Activated naive CD4-positive, alpha-beta T cell treated with anti-CD3 and anti-CD28 coated beads, Interleukin-2, amount 50 U/mL, for 24 hours (primary cell): ENCODE measurements at regions not wholly inside any gene's neighbourhood (a gene's known extent, or its start where the extent isn't known, plus 50 kb on each side); places are given as distances from the start of the nearest gene placed in this dataset.

ENCODE experiments used
- H3K27ac Mint-ChIP-seq: one replicate; pipeline ENCODE4 v1.8.0; 2021; ENCODE audit warnings: mild to moderate bottlenecking, mixed read lengths
- H3K27me3 Mint-ChIP-seq: one replicate; pipeline ENCODE4 v1.8.0; 2021; ENCODE audit warnings: mixed read lengths
- H3K36me3 Mint-ChIP-seq: one replicate; pipeline ENCODE4 v1.8.0; 2021; ENCODE audit warnings: mixed read lengths
- H3K4me1 Mint-ChIP-seq: one replicate; pipeline ENCODE4 v1.8.0; 2021; ENCODE audit warnings: mixed read lengths
- H3K4me3 Mint-ChIP-seq: one replicate; pipeline ENCODE4 v1.8.0; 2021; ENCODE audit warnings: mild to moderate bottlenecking, mixed read lengths
- H3K9me3 Mint-ChIP-seq: one replicate; pipeline ENCODE4 v1.8.0; 2021; ENCODE audit warnings: mixed read lengths

DNA sequence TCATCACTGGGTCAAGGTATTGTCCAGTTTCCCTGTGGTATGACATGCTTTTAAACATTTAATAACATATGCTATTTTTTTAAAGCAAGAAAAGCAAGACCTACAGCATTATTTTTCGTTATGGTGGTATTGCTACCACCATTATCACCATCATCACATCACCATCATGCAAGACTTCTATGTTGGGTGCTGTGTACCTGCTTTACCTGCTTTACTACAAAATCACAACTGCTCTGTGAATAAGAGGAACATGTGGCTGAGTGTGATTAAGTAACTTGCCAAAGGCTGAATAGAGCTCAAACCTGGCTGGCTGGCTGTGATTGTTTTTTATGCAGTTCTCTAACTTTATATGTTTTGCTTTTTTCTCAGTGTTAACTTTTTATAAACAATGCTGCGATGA lies 140.8 kb upstream of the CLINT1 start:
- peaks cover 4% of the 10 kb centered on the region for H3K4me1 Mint-ChIP-seq
- peaks cover 2% of the 10 kb centered on the region for H3K36me3 Mint-ChIP-seq
- no peak overlapping the region for H3K4me3 Mint-ChIP-seq
- peaks cover 4% of the 10 kb centered on the region for H3K27me3 Mint-ChIP-seq
- H3K27ac Mint-ChIP-seq = no peak overlapping the region
- H3K9me3 Mint-ChIP-seq = no peaks in the 10 kb centered on the region

GRCh38 chr5:157997991-157998504 lies 139.1 kb upstream of the CLINT1 start:
- no peak overlapping the region for H3K27ac Mint-ChIP-seq
- no peaks in the 10 kb centered on the region for H3K36me3 Mint-ChIP-seq
- peaks cover 10% of the 10 kb centered on the region for H3K27me3 Mint-ChIP-seq
- no peak overlapping the region for H3K4me3 Mint-ChIP-seq
- H3K4me1 Mint-ChIP-seq = peaks cover 12% of the 10 kb centered on the region
- H3K9me3 Mint-ChIP-seq = no peaks in the 10 kb centered on the region

- Mint-ChIP-seq H3K4me1 (peaks cover 12% of the 10 kb centered on the region), H3K27ac (no peak overlapping the region), H3K9me3 (no peaks in the 10 kb centered on the region), H3K27me3 (peaks cover 15% of the 10 kb centered on the region), H3K4me3 (no peak overlapping the region), H3K36me3 (no peaks in the 10 kb centered on the region)
Measured at GRCh38 chr5:157994906-157995519, 136.1 kb upstream of the CLINT1 start.

GRCh38 chr5:157993986-157994691 lies 135.2 kb upstream of the CLINT1 start:
- peaks cover 17% of the 10 kb centered on the region for H3K27me3 Mint-ChIP-seq

DNA sequence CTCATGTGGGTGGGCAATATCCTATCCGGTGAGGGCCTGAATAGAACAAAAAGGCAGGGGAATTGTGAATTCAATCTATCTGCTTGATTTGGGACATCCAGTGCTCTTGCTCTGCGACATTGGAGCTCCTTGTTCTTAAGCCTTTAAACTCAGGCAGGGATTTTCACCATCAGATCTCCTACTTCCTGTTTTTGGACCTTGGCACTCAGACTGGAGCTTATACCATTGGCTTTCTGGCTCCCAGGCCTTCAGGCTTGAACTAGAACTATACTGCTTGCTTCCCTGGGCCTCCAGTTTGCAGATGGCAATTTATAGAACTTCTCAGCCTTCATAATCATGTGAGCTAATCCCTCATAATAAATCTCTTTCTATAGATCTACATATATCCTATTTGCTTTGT lies 134.3 kb upstream of the CLINT1 start:
- Mint-ChIP-seq H3K4me3 (no peak overlapping the region), H3K27me3 (peaks cover 18% of the 10 kb centered on the region)

More at GRCh38 chr5:157993986-157994691, 135.2 kb upstream of the CLINT1 start:
- no peak overlapping the region for H3K27ac Mint-ChIP-seq
- H3K36me3 Mint-ChIP-seq = no peaks in the 10 kb centered on the region
- peak overlapping the region; percentile 15 for H3K4me3 Mint-ChIP-seq
- peaks cover 12% of the 10 kb centered on the region for H3K4me1 Mint-ChIP-seq
- no peaks in the 10 kb centered on the region for H3K9me3 Mint-ChIP-seq

GRCh38 chr5:157990583-157991181 lies 131.7 kb upstream of the CLINT1 start:
- no peak overlapping the region for H3K27ac Mint-ChIP-seq
- no peak overlapping the region for H3K4me3 Mint-ChIP-seq
- H3K9me3 Mint-ChIP-seq = no peaks in the 10 kb centered on the region
- H3K27me3 Mint-ChIP-seq = peaks cover 17% of the 10 kb centered on the region
- H3K36me3 Mint-ChIP-seq = no peaks in the 10 kb centered on the region
- H3K4me1 Mint-ChIP-seq = peaks cover 12% of the 10 kb centered on the region

More for the DNA sequence above, 134.3 kb upstream of the CLINT1 start:
- Mint-ChIP-seq H3K27ac (no peak overlapping the region), H3K9me3 (no peaks in the 10 kb centered on the region), H3K36me3 (no peaks in the 10 kb centered on the region), H3K4me1 (peaks cover 12% of the 10 kb centered on the region)

DNA sequence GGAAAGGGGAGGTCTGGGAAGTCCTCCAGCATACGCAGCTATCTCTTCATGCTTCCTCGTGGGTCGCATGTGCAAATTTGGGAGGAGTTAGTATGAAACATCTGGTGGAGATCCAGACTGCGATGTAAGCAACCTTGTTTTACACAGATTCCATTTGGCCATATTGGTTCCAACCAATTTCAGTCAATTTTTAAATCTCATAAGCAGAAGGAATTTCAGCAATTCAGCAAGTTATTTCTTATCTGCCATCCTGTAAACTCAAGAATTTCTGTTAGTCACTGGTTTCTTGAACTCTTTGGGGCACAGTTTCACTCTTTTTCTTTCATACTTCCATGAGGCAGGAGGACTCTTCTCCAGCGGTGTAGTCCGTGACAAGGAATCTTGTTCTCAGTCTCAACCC lies 130.4 kb upstream of the CLINT1 start:
- H3K9me3 Mint-ChIP-seq = no peaks in the 10 kb centered on the region
- H3K36me3 Mint-ChIP-seq = no peaks in the 10 kb centered on the region
- no peak overlapping the region for H3K4me3 Mint-ChIP-seq
- H3K27ac Mint-ChIP-seq = no peak overlapping the region
- peaks cover 13% of the 10 kb centered on the region for H3K27me3 Mint-ChIP-seq
- peaks cover 3% of the 10 kb centered on the region for H3K4me1 Mint-ChIP-seq

- Mint-ChIP-seq H3K4me1 (no peaks in the 10 kb centered on the region), H3K9me3 (peaks cover 4% of the 10 kb centered on the region), H3K36me3 (no peaks in the 10 kb centered on the region), H3K4me3 (no peak overlapping the region), H3K27me3 (peaks cover 8% of the 10 kb centered on the region), H3K27ac (no peak overlapping the region)
Measured at GRCh38 chr5:157987259-157987658, 128.3 kb upstream of the CLINT1 start.

DNA sequence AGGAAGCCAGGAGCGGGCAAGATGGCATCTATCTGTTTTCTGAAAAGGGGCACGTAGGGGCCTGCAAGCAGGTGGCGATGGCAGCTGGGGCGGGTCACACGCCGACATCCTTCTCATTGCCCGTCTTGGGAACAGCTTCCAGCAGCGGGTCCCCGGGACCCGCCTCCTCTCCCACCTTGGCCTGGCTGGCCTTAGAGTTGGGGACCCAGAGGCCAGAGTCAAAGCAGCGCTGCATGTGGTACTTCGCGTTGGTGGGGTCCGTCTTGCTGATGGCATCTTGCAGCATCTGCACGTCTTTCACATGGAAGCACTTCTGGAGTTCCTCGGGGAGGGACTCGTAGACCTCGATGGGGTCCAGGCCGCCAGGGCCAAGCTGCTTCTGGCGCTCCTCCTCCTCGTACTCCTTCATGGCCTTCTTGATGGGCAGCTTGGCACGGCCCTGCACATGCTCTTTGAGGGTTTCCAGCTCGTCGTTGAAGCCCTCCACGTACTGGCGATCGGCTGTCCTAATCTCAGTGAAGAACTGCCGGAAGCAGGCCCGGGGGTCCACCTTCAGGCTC lies 127.6 kb upstream of the CLINT1 start:
- H3K4me3 Mint-ChIP-seq = no peak overlapping the region

GRCh38 chr5:157984611-157985010 lies 125.7 kb upstream of the CLINT1 start:
- H3K4me3 Mint-ChIP-seq = no peak overlapping the region
- H3K27me3 Mint-ChIP-seq = peaks cover 3% of the 10 kb centered on the region
- H3K4me1 Mint-ChIP-seq = no peaks in the 10 kb centered on the region
- H3K9me3 Mint-ChIP-seq = peaks cover 4% of the 10 kb centered on the region
- no peaks in the 10 kb centered on the region for H3K36me3 Mint-ChIP-seq
- no peak overlapping the region for H3K27ac Mint-ChIP-seq

More for the DNA sequence above, 127.6 kb upstream of the CLINT1 start:
- no peaks in the 10 kb centered on the region for H3K4me1 Mint-ChIP-seq
- peaks cover 4% of the 10 kb centered on the region for H3K9me3 Mint-ChIP-seq
- H3K36me3 Mint-ChIP-seq = no peaks in the 10 kb centered on the region
- H3K27ac Mint-ChIP-seq = no peak overlapping the region
- peaks cover 3% of the 10 kb centered on the region for H3K27me3 Mint-ChIP-seq

DNA sequence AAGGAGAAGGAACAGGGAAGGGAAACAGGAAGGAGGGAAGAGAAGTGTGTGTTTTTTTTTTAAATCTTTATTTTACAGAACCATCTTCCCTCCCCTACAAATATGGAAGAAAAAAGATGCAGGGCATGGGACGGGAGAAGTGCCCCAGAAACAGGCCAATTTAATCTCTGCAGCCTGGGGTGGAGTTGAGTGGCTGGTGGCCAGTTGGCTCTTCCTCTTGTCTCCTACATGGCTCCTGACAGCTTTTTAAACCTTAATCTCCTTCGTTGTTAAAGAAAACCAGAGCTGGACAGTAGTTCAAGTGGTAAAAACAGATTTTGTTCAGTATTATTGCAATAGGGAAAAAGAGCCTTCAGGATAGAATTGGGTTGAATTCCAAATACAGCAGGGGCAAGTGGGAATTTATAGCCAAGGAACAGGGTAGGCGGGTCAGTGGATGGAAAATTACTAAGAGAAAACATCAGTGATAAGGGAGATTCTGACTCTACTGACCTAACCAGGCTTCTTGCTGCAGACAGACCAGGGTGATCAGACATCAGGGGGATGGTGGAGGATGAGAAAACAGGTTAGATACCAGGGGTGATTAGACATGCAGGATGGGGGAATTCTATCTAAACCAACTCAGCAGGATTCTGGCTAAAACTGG lies 125.1 kb upstream of the CLINT1 start:
- peaks cover under 1% of the 10 kb centered on the region for H3K27me3 Mint-ChIP-seq
- H3K4me1 Mint-ChIP-seq = no peaks in the 10 kb centered on the region
- no peaks in the 10 kb centered on the region for H3K36me3 Mint-ChIP-seq
- peaks cover 4% of the 10 kb centered on the region for H3K9me3 Mint-ChIP-seq
- H3K27ac Mint-ChIP-seq = no peak overlapping the region
- H3K4me3 Mint-ChIP-seq = no peak overlapping the region

DNA sequence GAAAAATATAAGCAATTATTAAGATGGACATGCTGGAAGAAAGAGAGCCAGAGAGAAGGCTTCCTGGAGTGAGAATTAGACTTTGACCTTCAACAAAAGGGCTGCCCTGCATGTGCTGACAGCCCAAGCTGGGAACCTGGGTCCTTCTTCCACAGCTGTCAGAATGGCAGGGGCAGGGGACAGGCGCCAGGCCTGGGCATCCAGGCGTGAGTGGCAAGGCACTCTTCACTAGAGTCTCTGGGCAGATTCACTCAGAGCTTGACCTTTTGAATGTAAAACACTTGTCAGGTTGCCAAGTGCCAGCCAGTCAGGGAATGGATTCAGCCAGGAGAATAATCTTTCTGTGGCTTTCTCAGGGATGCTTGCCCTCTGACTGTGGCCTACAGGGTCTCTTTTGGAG lies 119.1 kb upstream of the CLINT1 start:
- no peak overlapping the region for H3K4me3 Mint-ChIP-seq
- H3K9me3 Mint-ChIP-seq = peaks cover under 1% of the 10 kb centered on the region
- no peak overlapping the region for H3K27ac Mint-ChIP-seq
- H3K4me1 Mint-ChIP-seq = no peaks in the 10 kb centered on the region
- H3K27me3 Mint-ChIP-seq = peaks cover 1% of the 10 kb centered on the region
- H3K36me3 Mint-ChIP-seq = no peaks in the 10 kb centered on the region

DNA sequence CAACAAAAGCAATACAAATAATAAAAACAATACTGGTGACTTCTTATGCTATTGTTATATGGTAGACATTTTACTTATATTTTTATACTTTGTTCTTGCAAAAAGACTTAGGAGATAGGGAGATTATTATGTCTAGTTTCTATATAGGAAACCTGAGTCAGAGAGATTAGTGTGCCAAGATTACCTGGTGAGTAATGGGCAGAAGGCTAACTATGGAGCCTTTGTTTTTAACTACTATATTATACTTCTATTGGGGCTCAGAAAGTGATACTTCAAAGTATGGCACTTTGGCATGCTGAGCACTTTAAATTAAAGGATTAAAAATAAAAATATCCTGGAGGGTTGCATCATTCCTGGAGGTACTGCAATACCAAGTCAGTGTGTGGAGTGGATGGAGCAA lies 117.5 kb upstream of the CLINT1 start:
- Mint-ChIP-seq H3K9me3 (no peaks in the 10 kb centered on the region), H3K27me3 (peaks cover 1% of the 10 kb centered on the region), H3K36me3 (no peaks in the 10 kb centered on the region), H3K4me3 (no peak overlapping the region), H3K27ac (no peak overlapping the region), H3K4me1 (no peaks in the 10 kb centered on the region)

DNA sequence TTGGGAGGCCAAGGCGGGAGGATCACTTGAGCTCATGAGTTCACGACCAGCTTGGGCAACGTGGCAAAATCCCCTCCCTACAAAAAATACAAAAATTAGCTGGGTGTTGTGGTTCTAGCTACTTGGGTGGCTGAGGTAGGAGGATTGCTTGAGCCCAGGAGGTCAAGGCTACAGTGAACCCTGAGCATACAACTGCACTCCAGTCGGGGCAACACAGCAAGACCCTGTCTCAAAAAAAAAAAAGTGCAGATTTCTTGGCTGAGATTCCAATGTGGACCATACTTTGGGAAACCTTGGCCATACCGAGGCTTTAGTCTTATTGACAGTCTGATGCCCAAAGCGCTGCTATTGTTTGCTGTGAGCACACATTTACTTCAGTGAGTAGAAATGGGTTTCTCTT lies 113.6 kb upstream of the CLINT1 start:
- Mint-ChIP-seq H3K9me3 (no peaks in the 10 kb centered on the region), H3K27me3 (peaks cover 1% of the 10 kb centered on the region), H3K4me3 (no peak overlapping the region), H3K4me1 (no peaks in the 10 kb centered on the region), H3K27ac (no peak overlapping the region), H3K36me3 (no peaks in the 10 kb centered on the region)

GRCh38 chr5:157971571-157972216 lies 112.7 kb upstream of the CLINT1 start:
- peaks cover 1% of the 10 kb centered on the region for H3K27me3 Mint-ChIP-seq
- H3K27ac Mint-ChIP-seq = no peak overlapping the region
- H3K4me1 Mint-ChIP-seq = no peaks in the 10 kb centered on the region
- no peak overlapping the region for H3K4me3 Mint-ChIP-seq
- H3K9me3 Mint-ChIP-seq = no peaks in the 10 kb centered on the region
- no peaks in the 10 kb centered on the region for H3K36me3 Mint-ChIP-seq
